PC-3 (cell line): ENCODE measurements at regions not wholly inside any gene's neighbourhood (a gene's known extent, or its start where the extent isn't known, plus 50 kb on each side); places are given as distances from the start of the nearest gene placed in this dataset.
"Not testable (repeated sequence)": the region's sequence is repeated elsewhere in the genome, so short reads cannot be mapped to it uniquely, and the experiment has no call there.

Experiments used
- ATAC-seq: fragments of 200-7000 bp; cut with Tn5 transposase; 2 replicates; pipeline ENCODE4 v1.9.1; 2020; ENCODE audit warnings: mild to moderate bottlenecking, moderate library complexity
- BruUV-seq: library from RNA; stranded (reverse); fragments of 400-500 nt; replicated peaks from 2 replicates; lab custom pipeline; 2021; lab: Mats Ljungman, UMichigan
- CTCF ChIA-PET: fragments of 300-600 bp; sonication (Branson Sonifier 250); formaldehyde crosslinking; loops from one replicate; lab custom pipeline; 2022; ENCODE audit warnings: antibody characterized with exemption; lab: Charles Lee
- POLR2A ChIA-PET: fragments of 300-600 bp; sonication (Branson Sonifier 250); formaldehyde crosslinking; loops from one replicate; lab custom pipeline; 2022; ENCODE audit warnings: antibody characterized with exemption; ENCODE audit not compliant: unreplicated experiment; lab: Charles Lee
- DNase-seq: peaks from one replicate; pipeline ENCODE4 v3.0.0-alpha.2; 2015
- H2AFZ ChIP-seq: fragments of 300-600 bp; sonication (generic); 2 replicates; pipeline ENCODE4 v1.6.0; 2016; ENCODE audit warnings: antibody characterized with exemption, low read length
- H3F3A ChIP-seq: fragments of 300-600 bp; sonication (generic); one replicate; pipeline ENCODE4 v1.6.0; 2017; ENCODE audit warnings: antibody characterized with exemption, low read length, control low read depth, mild to moderate bottlenecking; ENCODE audit not compliant: unreplicated experiment
- H3K27ac ChIP-seq: fragments of 300-600 bp; sonication (generic); 2 replicates; pipeline ENCODE4 v1.5.1; 2016; ENCODE audit warnings: mild to moderate bottlenecking, low read length
- H3K27me3 ChIP-seq: fragments of 300-600 bp; sonication (generic); 2 replicates; pipeline ENCODE4 v1.6.1; 2016; ENCODE audit warnings: low read length, mixed read lengths
- H3K36me3 ChIP-seq: fragments of 300-600 bp; sonication (generic); 2 replicates; pipeline ENCODE4 v1.6.1; 2016; ENCODE audit warnings: low read depth, mixed run types, low read length, mixed read lengths
- H3K4me1 ChIP-seq: fragments of 300-600 bp; sonication (generic); 2 replicates; pipeline ENCODE4 v1.5.1; 2016; ENCODE audit warnings: low read length; ENCODE audit not compliant: insufficient read depth
- H3K4me2 ChIP-seq: fragments of 300-600 bp; sonication (generic); 2 replicates; pipeline ENCODE4 v1.6.0; 2016; ENCODE audit warnings: low read length
- H3K4me3 ChIP-seq: fragments of 300-600 bp; sonication (generic); 2 replicates; pipeline ENCODE4 v1.5.1; 2016; ENCODE audit warnings: mild to moderate bottlenecking, low read length, mixed read lengths
- H3K79me2 ChIP-seq: fragments of 300-600 bp; sonication (generic); 2 replicates; pipeline ENCODE4 v1.6.1; 2017; ENCODE audit warnings: low read length, mixed read lengths
- H3K9ac ChIP-seq: fragments of 300-600 bp; sonication (generic); 2 replicates; pipeline ENCODE4 v1.6.0; 2016; ENCODE audit warnings: mild to moderate bottlenecking, low read length
- H3K9me2 ChIP-seq: fragments of 300-600 bp; sonication (generic); replicated peaks from 2 replicates; pipeline ENCODE4 v1.6.1; 2016; ENCODE audit warnings: mixed run types, low read length, mixed read lengths
- H3K9me3 ChIP-seq: fragments of 300-600 bp; sonication (generic); 2 replicates; pipeline ENCODE4 v1.6.1; 2016; ENCODE audit warnings: low read length, mixed read lengths
- H4K20me1 ChIP-seq: fragments of 300-600 bp; sonication (generic); 2 replicates; pipeline ENCODE4 v1.6.1; 2016; ENCODE audit warnings: low read length, mixed read lengths
- intact Hi-C: fragments of 100-400 bp; cut with micrococcal nuclease; formaldehyde crosslinking; loops from 2 replicates; pipeline ENCODE4 v1.9.0; 2023

DNA sequence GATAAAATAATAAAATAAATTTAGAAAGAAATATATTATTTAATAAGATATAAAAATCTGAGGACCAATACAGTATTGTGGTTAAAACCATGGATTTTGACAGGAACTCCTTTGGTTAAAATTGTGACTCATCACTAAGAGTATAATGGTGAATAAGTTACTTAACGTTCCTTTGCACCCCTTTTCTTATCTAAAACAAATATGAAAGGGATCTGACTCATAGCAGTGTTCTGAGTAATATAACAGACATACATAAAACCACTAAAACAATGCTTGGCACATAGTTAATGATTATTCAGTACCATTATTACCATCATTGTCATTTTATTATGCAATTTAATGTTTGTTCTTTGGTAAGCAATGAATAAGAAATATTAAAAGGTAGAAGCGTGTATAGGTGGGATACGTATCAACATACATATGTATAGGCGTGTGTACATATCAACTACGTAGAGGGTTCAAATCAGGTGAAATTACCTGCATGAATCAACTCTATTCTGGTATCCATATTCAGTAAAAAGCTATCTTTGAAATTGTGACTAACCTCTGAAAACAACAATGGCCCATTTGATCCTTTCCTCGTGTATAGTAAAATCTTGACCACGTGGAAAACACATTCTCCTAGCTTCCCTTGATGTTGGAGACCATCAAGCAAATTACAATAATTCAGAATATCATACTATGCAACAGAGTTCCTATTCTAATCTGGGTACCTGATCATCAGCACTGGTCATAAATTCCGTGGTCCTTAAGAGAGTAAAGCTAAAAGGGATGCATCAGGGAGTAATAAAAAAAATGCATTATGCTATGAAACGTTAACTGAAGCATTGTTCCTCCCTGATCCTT lies 342.6 kb upstream of the SPATA31A3 start:
- H3K27me3 ChIP-seq, intact Hi-C loops, H3K27ac ChIP-seq, H3K79me2 ChIP-seq, H3K9ac ChIP-seq, CTCF ChIA-PET, POLR2A ChIA-PET, H3K36me3 ChIP-seq, DNase-seq, H3F3A ChIP-seq, H3K9me2 ChIP-seq, BruUV-seq, H3K4me1 ChIP-seq, H3K4me3 ChIP-seq, H3K9me3 ChIP-seq, H3K4me2 ChIP-seq, H2AFZ ChIP-seq, H4K20me1 ChIP-seq: not testable (repeated sequence)
- peak; percentile 95 for ATAC-seq

DNA sequence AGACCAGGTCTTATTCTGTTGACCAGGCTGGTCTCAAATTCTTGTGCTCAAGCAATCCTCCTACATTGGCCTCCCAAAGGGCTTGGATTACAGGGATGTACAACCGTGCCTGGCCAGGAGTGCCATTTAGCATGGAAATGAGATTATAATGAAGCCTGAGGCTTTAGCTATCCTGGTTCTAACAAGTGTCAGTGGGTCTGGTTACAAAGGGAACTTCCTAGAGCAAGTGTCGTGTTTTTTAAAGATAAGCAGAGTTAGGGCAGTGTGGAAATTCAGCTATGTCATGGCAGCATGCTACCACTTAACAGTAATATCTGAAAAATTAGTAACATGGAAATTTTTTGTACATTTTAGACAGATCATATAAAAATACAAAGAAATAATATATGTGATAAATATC lies 339.3 kb upstream of the SPATA31A3 start:
- H2AFZ ChIP-seq, H3F3A ChIP-seq, H3K36me3 ChIP-seq, POLR2A ChIA-PET, H3K27ac ChIP-seq, H3K4me3 ChIP-seq, H3K79me2 ChIP-seq, H4K20me1 ChIP-seq, ATAC-seq, DNase-seq, H3K4me2 ChIP-seq, H3K9me2 ChIP-seq, BruUV-seq, H3K9me3 ChIP-seq, H3K9ac ChIP-seq, H3K27me3 ChIP-seq, CTCF ChIA-PET, intact Hi-C loops, H3K4me1 ChIP-seq: not testable (repeated sequence)

DNA sequence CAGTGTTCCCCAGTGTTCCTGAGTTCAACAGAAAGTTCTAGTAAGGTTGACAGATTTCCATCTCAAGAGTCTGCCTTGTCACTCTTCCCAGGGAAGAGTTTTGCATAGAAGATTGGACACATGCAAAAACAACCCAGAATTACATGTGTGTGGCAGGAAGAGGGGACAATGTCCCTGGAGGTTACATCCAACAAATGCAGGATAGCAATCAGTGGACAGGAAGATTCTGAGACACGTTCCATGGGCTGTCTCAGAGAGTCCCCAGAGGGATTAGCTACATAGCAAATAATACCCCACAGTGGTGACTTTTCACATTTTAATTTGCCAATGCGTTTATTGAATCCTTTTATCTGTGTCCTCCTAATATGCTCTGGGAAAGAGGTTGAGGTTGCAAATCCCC lies 321.1 kb upstream of the SPATA31A3 start:
- H3K9me3 ChIP-seq, H3K36me3 ChIP-seq, H4K20me1 ChIP-seq, H3K27ac ChIP-seq, H3K9me2 ChIP-seq, POLR2A ChIA-PET, H2AFZ ChIP-seq, H3K4me1 ChIP-seq, H3K27me3 ChIP-seq, H3K4me2 ChIP-seq, CTCF ChIA-PET, intact Hi-C loops, H3K79me2 ChIP-seq, BruUV-seq, H3K9ac ChIP-seq, ATAC-seq, DNase-seq, H3K4me3 ChIP-seq, H3F3A ChIP-seq: not testable (repeated sequence)

DNA sequence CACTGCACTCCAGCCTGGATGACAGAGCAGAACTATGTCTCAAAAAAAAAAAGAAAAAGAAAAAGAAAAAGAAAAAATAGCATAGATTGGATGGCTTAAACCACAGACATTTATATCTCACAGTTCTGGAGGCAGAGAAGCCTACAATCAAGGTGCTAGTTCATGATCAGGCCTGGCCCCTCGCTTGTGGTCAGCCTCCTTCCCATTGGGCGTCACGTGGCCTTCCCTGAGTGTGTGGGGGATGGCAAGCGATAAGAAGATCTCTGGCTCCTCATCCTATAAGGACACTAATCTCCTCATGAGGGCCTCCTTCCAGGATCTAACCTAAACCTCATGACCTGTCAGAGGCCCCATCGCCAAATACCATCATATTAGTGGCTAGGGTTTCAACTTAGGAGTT lies 320.2 kb upstream of the SPATA31A3 start:
- H3F3A ChIP-seq, BruUV-seq, H3K9me3 ChIP-seq, POLR2A ChIA-PET, H3K36me3 ChIP-seq, ATAC-seq, H3K4me1 ChIP-seq, DNase-seq, H3K9me2 ChIP-seq, H3K4me3 ChIP-seq, CTCF ChIA-PET, intact Hi-C loops, H3K4me2 ChIP-seq, H4K20me1 ChIP-seq, H3K79me2 ChIP-seq, H3K27me3 ChIP-seq, H2AFZ ChIP-seq, H3K9ac ChIP-seq, H3K27ac ChIP-seq: not testable (repeated sequence)

DNA sequence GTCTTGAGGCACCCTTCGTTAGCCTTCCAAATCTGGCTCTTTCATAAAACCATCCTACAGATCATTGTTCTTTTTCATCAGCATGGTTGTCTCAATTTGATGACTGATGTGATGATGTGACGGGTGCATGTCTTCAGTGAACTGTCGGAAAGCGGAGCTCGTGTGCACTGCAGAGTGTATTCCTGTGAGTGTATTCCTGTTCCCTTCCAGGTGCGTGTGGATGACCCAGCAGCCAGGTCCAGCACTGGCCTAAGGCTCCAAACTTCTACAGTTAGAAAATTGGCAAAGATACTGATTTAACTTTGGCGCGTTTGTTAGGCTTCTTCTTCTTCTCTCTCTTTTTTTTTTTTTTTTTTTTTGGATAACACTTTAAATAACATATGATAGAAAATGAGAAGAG lies 314.8 kb upstream of the SPATA31A3 start:
- CTCF ChIA-PET, H3K4me3 ChIP-seq, H3K9me2 ChIP-seq, H4K20me1 ChIP-seq, H3K79me2 ChIP-seq, H3K9ac ChIP-seq, intact Hi-C loops, BruUV-seq, DNase-seq, H3K27me3 ChIP-seq, H2AFZ ChIP-seq, H3K9me3 ChIP-seq, H3K4me1 ChIP-seq, H3K36me3 ChIP-seq, ATAC-seq, POLR2A ChIA-PET, H3K27ac ChIP-seq, H3F3A ChIP-seq, H3K4me2 ChIP-seq: not testable (repeated sequence)

DNA sequence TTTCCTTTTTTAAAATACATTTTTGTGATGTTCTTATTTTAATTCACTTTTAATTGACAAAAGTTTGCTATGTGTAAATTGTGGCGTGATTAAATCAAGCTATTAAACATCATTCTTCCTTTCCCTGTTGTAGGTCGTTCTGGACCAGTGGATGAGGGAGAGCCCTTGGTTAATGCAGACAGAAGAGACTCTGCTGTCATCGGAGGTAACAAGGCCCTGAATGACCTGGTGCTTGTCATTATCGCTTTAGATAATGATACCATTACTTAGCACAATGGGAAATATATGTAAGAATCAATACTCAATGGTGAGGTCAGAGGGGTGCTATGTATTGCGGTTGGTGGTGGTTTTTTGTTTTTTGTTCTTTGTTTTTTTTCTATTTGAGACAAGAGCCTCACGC lies 296.4 kb upstream of the SPATA31A3 start:
- H3F3A ChIP-seq, H3K9ac ChIP-seq, POLR2A ChIA-PET, H3K79me2 ChIP-seq, H3K9me3 ChIP-seq, CTCF ChIA-PET, H3K27ac ChIP-seq, DNase-seq, H3K9me2 ChIP-seq, H3K36me3 ChIP-seq, H3K4me1 ChIP-seq, H4K20me1 ChIP-seq, ATAC-seq, H3K4me3 ChIP-seq, intact Hi-C loops, H3K27me3 ChIP-seq, H3K4me2 ChIP-seq, BruUV-seq, H2AFZ ChIP-seq: not testable (repeated sequence)
